ENCODE measurements at regions not wholly inside any gene's neighbourhood (a gene's known extent, or its start where the extent isn't known, plus 50 kb on each side); places are given as distances from the start of the nearest gene placed in this dataset.

GRCh38 chr2:223369889-223370288 is 232.3 kb downstream of the SCG2 start:
- Mint-ChIP-seq H3K9me3 (ENCODE audit: unreplicated experiment) (peaks cover 2% of the 10 kb centered on the region), H3K4me1 (ENCODE audit: low read depth, unreplicated experiment) (no peaks in the 10 kb centered on the region), H3K27me3 (ENCODE audit: unreplicated experiment) (no peaks in the 10 kb centered on the region), H3K27ac (ENCODE audit: unreplicated experiment) (no peak overlapping the region), H3K36me3 (ENCODE audit: unreplicated experiment) (no peaks in the 10 kb centered on the region), H3K4me3 (ENCODE audit: unreplicated experiment) (no peak overlapping the region)
- DNase-seq, result no peak
- no peak for TF ChIP-seq CTCF (IDR thresholded peaks at IDR 0.05; ENCODE audit: partially characterized antibody, unreplicated experiment)

GRCh38 chr2:223383315-223383714 is 218.8 kb downstream of the SCG2 start:
- H3K9me3 Mint-ChIP-seq (ENCODE audit: unreplicated experiment), result no peaks in the 10 kb centered on the region

GRCh38 chr2:223386189-223386588 is 216.0 kb downstream of the SCG2 start:
- DNase-seq, result no peak
- Mint-ChIP-seq H3K4me3 (ENCODE audit: unreplicated experiment) (no peak overlapping the region), H3K27me3 (ENCODE audit: unreplicated experiment) (no peaks in the 10 kb centered on the region), H3K4me1 (ENCODE audit: low read depth, unreplicated experiment) (no peaks in the 10 kb centered on the region), H3K36me3 (ENCODE audit: unreplicated experiment) (no peaks in the 10 kb centered on the region), H3K27ac (ENCODE audit: unreplicated experiment) (no peak overlapping the region), H3K9me3 (ENCODE audit: unreplicated experiment) (no peaks in the 10 kb centered on the region)
- TF ChIP-seq CTCF (IDR thresholded peaks at IDR 0.05; ENCODE audit: partially characterized antibody, unreplicated experiment), result no peak

More at GRCh38 chr2:223383315-223383714, 218.8 kb downstream of the SCG2 start:
- Mint-ChIP-seq H3K4me1 (ENCODE audit: low read depth, unreplicated experiment) (no peaks in the 10 kb centered on the region), H3K27ac (ENCODE audit: unreplicated experiment) (no peak overlapping the region), H3K27me3 (ENCODE audit: unreplicated experiment) (no peaks in the 10 kb centered on the region), H3K36me3 (ENCODE audit: unreplicated experiment) (no peaks in the 10 kb centered on the region), H3K4me3 (ENCODE audit: unreplicated experiment) (no peak overlapping the region)
- DNase-seq, result no peak
- TF ChIP-seq CTCF (IDR thresholded peaks at IDR 0.05; ENCODE audit: partially characterized antibody, unreplicated experiment), result no peak

GRCh38 chr2:223386984-223387383 is 215.2 kb downstream of the SCG2 start:
- no peaks in the 10 kb centered on the region for H3K27me3 Mint-ChIP-seq (ENCODE audit: unreplicated experiment)
- TF ChIP-seq CTCF (IDR thresholded peaks at IDR 0.05; ENCODE audit: partially characterized antibody, unreplicated experiment), result no peak
- no peak for DNase-seq
- no peak overlapping the region for H3K4me3 Mint-ChIP-seq (ENCODE audit: unreplicated experiment)
- H3K9me3 Mint-ChIP-seq (ENCODE audit: unreplicated experiment), result no peaks in the 10 kb centered on the region
- H3K36me3 Mint-ChIP-seq (ENCODE audit: unreplicated experiment), result no peaks in the 10 kb centered on the region
- no peaks in the 10 kb centered on the region for H3K4me1 Mint-ChIP-seq (ENCODE audit: low read depth, unreplicated experiment)
- H3K27ac Mint-ChIP-seq (ENCODE audit: unreplicated experiment), result no peak overlapping the region

GRCh38 chr2:223389624-223390023 is 212.5 kb downstream of the SCG2 start:
- TF ChIP-seq CTCF (IDR thresholded peaks at IDR 0.05; ENCODE audit: partially characterized antibody, unreplicated experiment), result no peak
- H3K27me3 Mint-ChIP-seq (ENCODE audit: unreplicated experiment), result no peaks in the 10 kb centered on the region
- H3K4me1 Mint-ChIP-seq (ENCODE audit: low read depth, unreplicated experiment), result no peaks in the 10 kb centered on the region
- H3K9me3 Mint-ChIP-seq (ENCODE audit: unreplicated experiment), result peaks cover 3% of the 10 kb centered on the region
- DNase-seq, result no peak
- no peak overlapping the region for H3K27ac Mint-ChIP-seq (ENCODE audit: unreplicated experiment)
- peaks cover 5% of the 10 kb centered on the region for H3K36me3 Mint-ChIP-seq (ENCODE audit: unreplicated experiment)
- no peak overlapping the region for H3K4me3 Mint-ChIP-seq (ENCODE audit: unreplicated experiment)
